HG02623 (cell line): ENCODE measurements at regions not wholly inside any gene's neighbourhood (a gene's known extent, or its start where the extent isn't known, plus 50 kb on each side); places are given as distances from the start of the nearest gene placed in this dataset.
A peak's percentile ranks its signal among the peaks of the same experiment; 100 is the strongest.

Experiments
- ATAC-seq: cut with Tn5 transposase; IDR thresholded peaks from one replicate; pipeline ENCODE4 v1.9.1; 2021; ENCODE audit warnings: moderate library complexity; ENCODE audit not compliant: unreplicated experiment

DNA sequence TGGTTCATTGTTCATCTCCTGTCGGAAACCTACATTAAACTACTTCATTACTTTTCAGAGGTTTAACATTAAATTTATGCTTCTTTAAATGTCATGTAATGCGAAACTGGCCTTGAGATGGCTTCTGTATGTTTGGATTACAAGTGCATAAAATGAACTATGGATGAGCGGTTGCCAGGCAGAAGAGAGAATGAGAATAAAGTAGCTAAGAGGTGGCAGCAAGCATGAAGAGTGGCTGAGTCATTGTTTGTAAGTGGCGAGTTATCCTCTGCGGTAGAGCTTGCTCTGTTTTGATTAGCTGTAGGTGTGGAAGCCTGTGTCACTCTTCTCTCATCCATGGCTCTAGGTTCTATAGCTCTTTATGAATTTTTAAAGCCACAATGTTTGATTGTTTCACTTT lies 1139.6 kb upstream of the PCDH9 start:
- ATAC-seq: no peak

DNA sequence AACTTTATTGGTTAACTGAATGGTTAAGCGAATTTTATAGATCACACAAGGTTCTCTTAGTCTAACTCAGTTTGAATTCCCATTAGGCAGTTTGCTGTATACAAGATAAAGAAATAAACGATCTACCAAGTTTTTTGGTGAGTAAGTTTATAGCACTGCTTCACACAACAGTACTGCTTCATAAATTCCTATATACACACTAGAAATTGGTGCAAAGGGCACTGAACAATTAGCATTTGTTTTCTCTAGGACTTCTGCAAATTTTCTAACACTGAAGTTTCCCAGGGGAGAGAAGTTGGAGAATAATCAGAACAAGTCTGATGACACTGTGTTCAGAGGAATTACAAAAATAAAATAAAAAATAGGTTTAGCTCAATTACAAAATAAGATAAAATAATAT lies 1138.8 kb upstream of the PCDH9 start:
- ATAC-seq: no peak

DNA sequence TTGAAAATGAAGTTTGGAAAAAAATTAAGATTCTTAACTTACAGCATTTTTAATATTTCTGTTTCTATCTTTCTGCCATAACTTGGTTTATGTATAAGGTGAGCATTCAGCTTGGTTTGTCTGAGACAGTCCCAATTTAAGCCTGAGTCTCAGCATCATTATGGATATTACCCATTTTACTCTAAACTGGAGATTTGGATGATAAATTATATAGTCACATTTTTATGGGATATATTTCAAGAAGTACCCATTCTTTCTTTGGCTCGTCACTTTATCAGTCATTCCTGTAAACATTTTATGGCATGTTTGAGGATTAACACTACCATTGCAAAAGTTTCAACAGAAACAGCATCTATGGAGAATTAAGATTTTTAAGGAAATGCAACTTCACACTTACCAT lies 1129.0 kb upstream of the PCDH9 start:
- no peak for ATAC-seq

DNA sequence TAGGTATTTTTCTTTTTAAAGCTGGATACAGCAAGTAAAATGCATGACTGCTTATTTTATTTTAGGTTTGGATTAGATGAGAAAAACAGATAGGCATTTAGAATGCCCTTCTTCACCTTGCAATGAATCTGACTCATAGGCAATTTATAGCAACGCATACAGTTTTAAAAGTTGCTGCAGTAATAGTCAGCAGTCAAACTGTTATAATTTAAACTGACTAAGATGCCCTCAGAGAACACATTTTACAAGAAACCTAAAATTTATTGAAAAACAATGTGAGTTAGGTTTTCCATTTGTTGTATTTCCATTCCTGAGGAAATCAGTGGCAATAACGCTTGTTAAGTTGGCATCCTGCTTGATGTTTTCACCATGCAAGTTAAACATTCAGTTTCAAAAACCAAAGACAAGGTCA lies 1128.2 kb upstream of the PCDH9 start:
- ATAC-seq: no peak

DNA sequence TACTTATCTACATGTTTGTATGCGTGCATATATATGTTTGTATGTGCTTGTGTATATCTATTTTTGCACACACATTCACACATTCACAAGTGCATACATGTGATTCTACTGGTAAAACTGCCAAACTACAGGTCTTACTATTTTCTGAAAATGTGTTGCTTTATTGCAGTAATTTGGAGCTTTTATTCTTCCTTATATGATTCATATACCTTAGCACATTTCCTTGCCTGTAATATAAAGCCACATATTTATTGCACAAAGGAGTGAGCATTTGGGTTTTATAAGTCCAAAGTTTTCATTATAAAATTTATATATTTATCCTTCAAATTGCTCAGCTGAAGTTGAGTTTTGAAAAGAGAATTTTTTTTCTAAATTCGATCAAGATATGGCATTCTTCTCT lies 1120.4 kb upstream of the PCDH9 start:
- no peak for ATAC-seq

DNA sequence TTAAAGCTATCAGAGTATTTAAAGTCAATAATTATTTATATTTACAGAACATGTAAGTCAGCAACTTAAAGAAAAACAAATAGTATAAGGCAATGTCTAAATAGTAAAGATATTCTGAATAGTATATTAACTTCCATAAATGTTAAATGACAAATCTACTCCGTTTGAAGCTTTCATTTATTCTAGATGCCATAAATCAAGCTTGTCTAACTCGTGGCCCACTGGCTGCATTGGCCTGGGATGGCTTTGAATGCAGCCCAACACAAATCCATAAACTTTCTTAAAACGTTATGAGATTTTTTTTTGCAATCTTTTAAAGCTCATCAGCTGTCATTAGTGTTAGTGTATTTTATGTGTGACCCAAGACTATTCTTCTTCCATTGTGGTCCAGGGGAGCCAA lies 1117.1 kb upstream of the PCDH9 start:
- ATAC-seq: no peak

DNA sequence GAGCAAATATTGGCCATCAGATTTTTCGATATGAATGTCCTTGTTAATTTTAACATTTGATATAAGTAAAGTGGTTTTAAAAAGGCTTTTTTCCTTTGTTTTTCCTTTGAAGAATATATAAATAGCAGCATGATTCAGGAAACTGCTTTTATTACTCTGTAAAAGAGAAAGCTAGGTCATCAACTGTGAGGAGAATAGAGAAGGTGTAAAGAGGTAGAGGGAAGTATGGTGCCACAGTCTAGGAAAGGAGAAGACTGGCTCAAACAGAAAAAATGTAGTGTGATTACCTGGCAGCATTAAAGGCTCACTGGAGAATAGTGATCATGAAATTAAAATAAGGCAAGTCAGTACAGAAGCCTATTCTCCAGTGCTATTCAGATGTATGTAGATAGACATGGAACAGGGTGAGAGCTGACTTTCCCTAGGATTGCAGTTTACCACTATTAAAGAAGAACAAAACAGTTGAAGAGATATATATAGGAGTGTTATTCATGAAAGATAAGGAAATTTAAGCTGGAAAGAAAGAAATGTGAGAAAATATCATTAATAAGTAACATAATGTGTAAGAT lies 1115.9 kb upstream of the PCDH9 start:
- ATAC-seq: no peak

DNA sequence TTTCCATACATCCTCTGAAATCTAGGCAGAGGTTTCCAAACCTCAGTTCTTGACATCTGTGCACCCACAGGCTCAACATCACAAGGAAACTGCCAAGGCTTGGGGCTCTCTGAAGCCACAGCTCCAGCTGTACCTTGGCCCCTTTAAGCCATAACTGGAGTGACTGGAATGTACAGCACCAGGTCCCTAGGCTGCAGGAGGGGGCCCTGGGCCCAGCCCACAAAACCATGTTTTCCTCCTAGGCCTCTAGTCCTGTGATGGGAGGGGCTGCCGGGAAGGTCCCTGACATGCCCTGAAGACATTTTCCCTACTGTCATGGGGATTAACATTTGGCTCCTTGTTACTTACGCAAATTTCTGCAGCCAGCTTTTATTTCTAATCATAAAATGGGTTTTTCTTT lies 1093.0 kb upstream of the PCDH9 start:
- ATAC-seq: no peak

DNA sequence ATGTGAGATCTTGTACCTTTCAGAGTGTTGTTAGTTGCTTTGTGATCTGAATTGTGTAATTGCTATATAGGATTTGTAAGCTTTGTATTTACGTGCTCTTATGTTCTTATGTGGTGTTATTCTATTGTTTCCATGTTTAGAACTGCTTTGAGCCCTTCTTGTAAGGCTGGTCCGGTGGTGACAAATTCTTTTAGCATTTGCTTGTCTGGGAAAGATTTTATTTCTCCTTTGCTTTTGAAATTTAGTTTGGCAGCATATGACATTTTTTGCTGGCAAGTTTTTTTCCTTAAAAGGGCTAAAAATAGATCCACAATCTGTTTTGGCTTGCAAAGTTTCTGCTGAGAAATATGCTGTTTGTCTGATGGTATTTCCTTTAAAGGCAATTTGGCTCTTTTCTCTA lies 1089.2 kb upstream of the PCDH9 start:
- no peak for ATAC-seq

DNA sequence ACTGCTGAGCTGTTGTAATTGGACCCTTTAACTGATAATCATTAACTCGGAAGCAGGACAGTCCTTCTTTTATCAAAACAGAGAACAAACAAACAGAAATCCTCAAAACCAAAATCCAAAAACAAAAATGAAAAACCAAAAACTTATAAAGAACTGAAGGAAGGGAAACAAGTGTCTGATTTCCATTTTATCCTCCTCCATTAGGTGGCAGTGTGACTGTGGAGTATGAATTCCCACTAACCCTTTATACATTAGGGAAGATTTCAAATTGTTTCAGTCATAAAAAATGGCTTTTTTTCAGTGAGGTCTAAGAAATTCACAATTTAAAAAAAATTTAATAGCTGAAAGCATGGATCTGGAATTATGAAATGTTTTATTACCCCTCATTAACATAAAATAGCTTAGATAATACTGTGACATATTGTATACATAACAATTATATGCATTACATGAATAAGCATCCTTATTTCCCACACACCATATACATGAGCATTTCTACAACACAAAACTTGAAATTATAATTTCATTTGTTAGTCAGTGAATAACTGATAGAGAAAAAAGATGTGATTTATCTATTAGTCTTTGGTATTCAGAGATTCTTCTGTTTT lies 1074.3 kb upstream of the PCDH9 start:
- ATAC-seq: peak; percentile 69

DNA sequence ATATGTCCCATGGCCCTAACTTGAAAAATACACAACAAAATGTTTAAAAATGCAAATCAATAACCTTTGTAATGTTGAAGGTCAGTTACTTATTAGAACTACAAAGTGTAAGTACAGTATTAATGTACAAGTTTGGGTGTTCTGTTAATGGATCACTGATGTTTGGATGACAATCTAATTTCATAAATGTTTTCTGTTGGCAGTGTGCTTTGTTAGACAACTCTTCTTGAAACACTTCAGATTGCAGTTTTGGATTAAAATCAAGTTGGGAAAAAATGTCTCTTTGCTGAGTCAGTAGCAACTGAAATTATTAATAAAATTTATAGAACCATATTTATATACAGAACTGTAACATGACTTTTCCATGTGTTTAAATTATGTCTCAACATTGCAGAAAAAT lies 1063.5 kb upstream of the PCDH9 start:
- ATAC-seq: no peak

DNA sequence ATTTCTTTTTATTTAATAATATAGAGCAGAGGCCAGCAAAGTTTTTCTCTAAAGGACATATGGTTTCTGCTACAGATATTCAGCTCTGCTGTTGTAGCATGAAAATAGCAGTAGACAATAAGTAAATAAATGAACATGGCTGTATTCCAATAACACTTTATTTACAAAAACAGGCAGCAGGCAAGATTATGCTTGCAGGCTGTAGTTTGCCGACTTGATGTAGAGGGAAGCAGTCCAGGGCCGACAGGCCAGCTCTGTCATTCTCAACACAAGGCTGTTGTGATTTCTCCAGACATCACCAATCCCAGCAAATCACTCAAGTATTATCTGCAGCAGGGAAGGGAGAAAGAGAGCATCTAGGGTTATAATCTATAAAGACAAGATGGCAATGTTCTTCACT lies 1062.5 kb upstream of the PCDH9 start:
- no peak for ATAC-seq

DNA sequence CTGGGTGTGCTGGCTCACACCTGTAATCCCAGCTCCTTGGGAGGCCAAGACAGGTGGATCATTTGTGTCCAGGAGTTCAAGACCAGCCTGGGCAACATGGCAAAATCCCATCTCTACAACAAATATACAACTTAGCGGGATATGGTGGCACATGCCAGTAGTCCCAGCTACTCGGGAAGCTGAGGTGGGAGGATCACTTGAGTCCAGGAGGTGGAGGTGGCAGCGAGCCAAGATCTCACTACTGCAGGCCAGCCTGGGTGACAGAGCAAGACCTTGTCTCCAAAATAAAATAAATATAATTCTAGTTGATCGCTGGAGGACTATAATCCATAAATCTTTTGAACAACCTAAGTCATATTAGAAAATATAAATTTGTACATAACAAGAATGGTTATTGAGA lies 1061.5 kb upstream of the PCDH9 start:
- ATAC-seq: no peak

DNA sequence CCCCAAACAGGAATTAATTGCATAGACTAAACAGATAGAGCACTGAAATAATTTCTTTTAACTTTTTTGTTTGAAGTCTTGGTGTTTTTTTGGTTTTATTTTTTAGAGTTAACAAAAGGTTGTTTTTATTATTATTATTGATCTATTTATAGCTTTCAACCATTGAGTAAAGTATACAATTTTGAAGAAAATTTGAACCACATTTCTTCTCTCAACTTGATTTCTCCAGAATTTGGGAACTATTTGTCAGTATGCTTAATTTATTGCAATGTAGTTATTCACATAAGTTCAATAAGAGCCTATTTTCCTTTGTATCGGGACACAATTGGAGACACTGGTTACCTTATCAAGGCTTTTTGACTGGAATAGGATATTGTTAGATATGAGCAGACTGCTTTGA lies 1045.6 kb upstream of the PCDH9 start:
- ATAC-seq: no peak

DNA sequence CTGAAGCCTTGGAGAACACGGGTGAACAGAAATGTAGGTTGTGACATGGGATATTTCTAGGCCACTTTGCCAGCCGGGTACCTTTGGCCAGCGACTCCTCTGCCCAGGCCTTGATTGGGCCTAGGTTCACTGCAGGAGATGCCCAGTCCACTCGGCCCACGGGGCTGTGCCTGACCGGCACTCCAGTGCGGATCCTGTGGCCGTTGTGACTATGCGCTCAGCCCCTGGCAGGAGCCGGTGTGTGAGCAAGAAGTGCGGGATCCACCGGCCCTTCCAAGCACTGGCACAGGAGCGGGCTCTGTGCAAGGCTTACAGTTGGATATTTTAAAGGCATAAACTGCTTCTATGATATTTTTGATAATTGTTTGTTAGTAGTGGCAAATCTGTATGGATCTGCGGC lies 1042.5 kb upstream of the PCDH9 start:
- no peak for ATAC-seq

DNA sequence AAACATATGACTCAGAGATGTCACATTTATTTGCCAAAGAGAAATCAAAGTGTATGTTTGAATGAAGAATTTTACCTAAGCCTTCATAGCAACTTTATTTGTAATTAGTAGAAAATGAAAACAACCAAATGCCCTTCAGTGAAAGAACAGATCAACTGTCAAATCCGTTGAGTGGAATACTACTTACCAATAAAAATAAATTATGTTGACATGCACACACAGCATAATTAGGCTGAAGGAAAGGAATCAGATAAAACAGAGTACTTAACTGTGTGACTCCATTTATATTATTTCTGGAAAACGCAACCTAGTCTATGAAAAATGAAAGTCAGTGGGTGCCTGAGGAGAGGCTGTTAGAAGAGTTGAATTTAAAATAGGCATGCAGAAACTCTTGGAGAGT lies 1034.6 kb upstream of the PCDH9 start:
- ATAC-seq: no peak

DNA sequence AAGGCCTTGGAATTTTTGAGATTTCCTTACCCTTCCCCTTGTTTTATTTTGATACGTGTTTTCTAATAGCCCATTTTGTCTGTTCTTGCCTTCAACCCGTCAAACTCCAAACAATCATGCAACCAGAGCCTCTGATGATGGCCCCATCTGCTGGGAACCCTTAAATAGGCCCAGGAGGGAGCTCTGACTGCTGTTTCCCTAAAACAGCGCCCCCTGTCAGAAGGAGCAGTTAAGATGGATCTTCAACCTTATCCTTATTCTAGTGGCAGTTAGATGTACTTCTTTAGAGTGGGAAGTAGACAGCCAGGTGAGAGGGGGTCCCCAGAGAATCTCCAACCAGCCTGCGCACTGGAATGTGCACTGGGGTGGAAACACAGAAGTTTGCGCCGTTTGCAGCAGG lies 1031.0 kb upstream of the PCDH9 start:
- no peak for ATAC-seq

DNA sequence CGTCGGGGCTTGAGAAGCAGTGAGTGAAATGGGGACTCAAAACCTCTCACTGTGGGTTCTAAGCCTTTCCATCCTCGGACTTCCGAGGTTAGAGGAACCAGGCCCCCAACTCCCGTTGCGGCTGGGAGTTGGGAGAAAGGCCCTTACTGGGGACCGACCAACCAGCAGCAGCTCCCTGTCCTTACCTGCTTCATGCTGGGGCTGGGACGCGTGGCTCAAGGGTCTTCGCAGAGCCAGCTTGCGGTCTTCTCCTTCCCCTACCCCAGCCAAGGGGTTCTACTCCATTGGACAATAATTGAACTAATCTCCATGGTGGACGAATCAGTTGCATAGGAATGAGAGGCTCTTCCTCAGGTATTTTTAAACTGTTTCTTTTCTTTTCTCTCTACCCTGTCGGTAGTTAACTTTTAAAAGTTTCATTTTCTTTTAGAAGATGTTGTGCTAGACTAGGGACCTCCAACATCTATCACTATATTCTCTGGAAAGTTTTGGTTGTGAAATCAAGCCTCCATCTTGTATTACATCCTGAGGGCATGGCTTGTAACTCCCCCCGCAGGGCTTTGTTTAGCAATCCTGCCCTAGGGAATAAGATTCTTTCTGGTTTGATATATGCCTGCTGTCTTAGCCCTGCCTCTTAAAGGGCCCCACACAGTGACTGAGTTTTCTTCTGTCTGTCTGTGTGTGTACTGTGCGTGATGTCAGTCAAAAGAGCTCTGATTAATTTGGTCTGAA lies 1027.1 kb upstream of the PCDH9 start:
- ATAC-seq: no peak

DNA sequence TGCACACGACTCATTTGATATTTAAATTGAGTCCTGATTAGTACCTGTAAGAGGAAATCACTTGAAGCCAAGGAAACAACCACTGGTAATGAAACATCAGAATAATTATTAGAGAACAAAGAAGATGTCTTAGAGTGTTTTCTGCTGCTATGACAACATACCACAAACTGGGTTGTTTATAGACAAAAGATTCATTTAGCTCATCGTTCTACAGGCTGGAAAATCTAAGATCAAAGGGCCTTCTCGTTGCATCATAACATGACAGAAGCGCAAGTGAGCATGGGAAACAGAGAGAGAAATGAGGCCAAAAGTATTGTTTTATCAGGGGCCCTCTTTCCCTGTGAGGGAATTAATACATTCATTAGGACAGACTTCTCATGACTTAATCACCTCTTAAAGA lies 1024.0 kb upstream of the PCDH9 start:
- ATAC-seq: no peak

DNA sequence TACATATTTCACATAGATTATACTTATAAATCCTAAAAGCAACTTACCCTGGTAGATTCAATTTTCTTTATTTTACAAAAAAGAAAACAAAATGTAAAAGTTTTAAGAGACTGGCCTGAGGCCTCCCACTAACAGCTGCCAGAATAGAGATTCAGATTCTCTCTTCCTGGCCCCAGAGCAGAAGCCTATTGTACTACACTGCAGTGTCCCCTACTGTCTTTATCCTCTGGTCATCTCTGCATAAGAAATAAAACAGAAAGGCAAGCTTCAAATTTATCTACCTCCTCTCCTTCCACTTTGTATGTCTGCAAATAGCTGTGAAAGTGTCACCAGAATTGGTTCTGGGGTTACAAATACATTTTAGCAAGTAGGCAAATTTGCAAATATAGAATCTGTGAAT lies 1004.1 kb upstream of the PCDH9 start:
- ATAC-seq: no peak

DNA sequence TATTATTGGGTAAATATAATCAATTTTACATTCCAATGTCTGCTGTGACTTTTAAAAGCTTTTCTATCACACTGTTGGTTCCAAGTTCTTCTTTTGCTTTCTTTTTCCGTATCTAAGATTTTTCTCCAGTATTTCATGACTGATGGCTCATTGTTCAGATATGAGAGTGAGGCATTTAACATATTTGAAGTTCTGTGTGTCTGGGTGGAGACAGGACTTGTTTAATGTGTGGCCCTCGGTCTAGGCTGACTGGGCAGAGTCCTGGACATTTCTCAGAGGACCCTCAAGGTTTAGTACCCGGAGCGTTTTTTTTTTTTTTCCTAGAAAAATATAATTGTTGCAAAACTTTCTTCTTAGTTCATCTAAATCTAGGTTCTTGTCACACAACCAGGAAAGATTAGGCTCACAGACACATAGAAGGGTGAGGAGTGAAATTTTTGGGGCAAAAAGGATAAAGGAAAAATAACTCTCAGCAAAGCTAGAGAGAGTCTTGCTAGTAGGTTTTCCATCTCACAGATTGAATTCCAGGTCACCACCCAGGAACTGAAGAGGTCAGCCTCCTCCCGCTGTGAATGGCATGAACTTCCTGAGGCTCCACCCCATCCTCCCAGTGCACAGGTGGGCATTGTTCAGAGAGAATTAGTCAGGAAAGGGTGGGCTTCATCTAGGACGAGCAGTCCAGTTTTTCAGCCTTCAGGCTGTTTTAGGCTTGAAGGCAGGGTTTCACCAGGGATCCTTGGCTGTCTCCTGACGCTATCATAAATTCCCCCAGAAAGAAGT lies 1002.4 kb upstream of the PCDH9 start:
- ATAC-seq: no peak
